Mucosa of rectum (tissue), 2 donors: ENCODE measurements at regions not wholly inside any gene's neighbourhood (a gene's known extent, or its start where the extent isn't known, plus 50 kb on each side); places are given as distances from the start of the nearest gene placed in this dataset.

Source experiments
- H3K27ac ChIP-seq, 2 donors: one replicate each; pipeline ENCODE4 v1.7.0; 2013; ENCODE audit warnings: inconsistent platforms in 2 of 2, low read depth in 2 of 2, low read length in 2 of 2
- H3K27me3 ChIP-seq, 2 donors: one replicate each; pipeline ENCODE4 v1.7.0; 2013; ENCODE audit warnings: low read length in 2 of 2; ENCODE audit not compliant: control insufficient read depth in 2 of 2, insufficient read depth in 2 of 2
- H3K36me3 ChIP-seq, 2 donors: one replicate each; pipeline ENCODE4 v1.7.0; 2013; ENCODE audit warnings: low read length in 2 of 2; ENCODE audit not compliant: control insufficient read depth in 2 of 2, insufficient read depth in 2 of 2
- H3K4me1 ChIP-seq, 2 donors: one replicate each; pipeline ENCODE4 v1.7.0; 2013; ENCODE audit warnings: low read length in 2 of 2, mild to moderate bottlenecking in 1 of 2; ENCODE audit not compliant: control insufficient read depth in 2 of 2, insufficient read depth in 2 of 2
- H3K4me3 ChIP-seq, 2 donors: one replicate each; pipeline ENCODE4 v1.7.0; 2013; ENCODE audit warnings: low read length in 2 of 2
- H3K9ac ChIP-seq, 2 donors: one replicate each; pipeline ENCODE4 v1.7.0; 2013; ENCODE audit warnings: low read length in 2 of 2, low read depth in 1 of 2, mild to moderate bottlenecking in 1 of 2
- H3K9me3 ChIP-seq, 2 donors: one replicate each; pipeline ENCODE4 v1.7.0; 2013; ENCODE audit warnings: low read length in 2 of 2; ENCODE audit not compliant: control insufficient read depth in 2 of 2
- donor health status: healthy.
- donor health status: Normal muscosa, but diverticular disease.

DNA sequence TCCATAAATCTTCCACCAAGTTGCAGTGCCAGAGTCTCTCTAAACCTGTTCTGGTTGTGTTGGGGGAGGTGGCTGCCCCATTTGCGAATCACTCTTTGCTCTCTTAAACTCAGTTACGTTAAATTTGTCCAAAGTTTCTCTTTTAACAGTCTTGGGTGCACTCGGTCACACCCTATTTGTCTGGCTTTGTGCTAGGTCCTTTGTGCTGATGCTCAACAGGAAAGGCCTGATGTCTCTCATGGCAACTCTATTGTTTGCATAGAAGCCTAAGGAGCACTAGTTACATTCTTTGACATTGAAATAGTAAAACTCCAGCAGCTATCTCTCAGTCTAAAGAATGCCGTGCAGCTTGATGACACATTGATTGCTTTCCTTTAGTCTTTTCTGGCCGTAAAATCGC is 105.1 kb downstream of the TRMT11 start:
- Histone ChIP-seq H3K27ac (no peak overlapping the region), H3K4me1 (no peaks in the 10 kb centered on the region), H3K27me3 (no peaks in the 10 kb centered on the region), H3K9me3 (no peaks in the 10 kb centered on the region), H3K36me3 (no peaks in the 10 kb centered on the region), H3K4me3 (no peak overlapping the region), H3K9ac (no peak overlapping the region)

DNA sequence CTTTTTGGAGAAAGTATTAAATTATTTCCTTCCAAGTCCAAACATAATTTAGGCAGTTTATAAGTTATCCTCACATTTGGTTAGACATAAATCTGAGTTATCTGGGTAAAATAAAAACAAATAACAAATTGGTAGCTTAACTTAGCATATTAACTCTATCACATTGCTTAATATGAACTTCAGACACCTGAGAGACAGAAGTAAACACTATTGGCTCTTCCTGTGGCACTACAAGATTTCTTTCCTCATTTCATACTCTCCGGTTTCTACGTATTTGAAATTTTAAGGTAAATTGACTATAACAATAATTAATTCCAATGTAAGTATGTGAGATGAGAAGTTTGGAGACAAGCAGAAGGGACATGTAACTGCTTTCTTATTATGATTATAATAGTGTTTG is 106.8 kb downstream of the TRMT11 start:
- no peaks in the 10 kb centered on the region for H3K36me3 ChIP-seq
- no peak overlapping the region for H3K4me3 ChIP-seq
- no peaks in the 10 kb centered on the region for H3K4me1 ChIP-seq
- no peaks in the 10 kb centered on the region for H3K27me3 ChIP-seq
- no peak overlapping the region for H3K27ac ChIP-seq
- H3K9me3 ChIP-seq = no peaks in the 10 kb centered on the region
- H3K9ac ChIP-seq = no peak overlapping the region

DNA sequence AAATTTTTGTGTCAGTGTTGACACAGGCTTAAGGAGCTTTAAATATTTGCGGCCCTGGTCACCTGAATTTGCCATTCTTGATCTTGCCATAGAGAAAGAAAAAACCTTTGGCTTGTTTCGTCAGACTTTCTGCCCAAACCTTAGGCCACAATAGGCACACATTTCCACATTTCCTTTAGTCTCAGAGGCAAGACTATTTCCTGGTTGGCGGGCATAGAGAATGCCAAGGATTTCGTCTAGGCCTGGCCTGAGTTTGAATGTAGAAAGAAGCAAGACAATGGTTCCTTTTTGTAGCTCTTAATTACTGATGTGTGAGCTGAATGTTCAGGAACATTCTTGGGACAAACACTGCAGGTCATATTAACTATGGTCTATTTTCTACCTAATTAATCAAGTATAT is 108.1 kb downstream of the TRMT11 start:
- Histone ChIP-seq H3K4me3 (no peak overlapping the region), H3K9ac (no peak overlapping the region), H3K27ac (no peak overlapping the region), H3K27me3 (no peaks in the 10 kb centered on the region), H3K9me3 (no peaks in the 10 kb centered on the region), H3K36me3 (no peaks in the 10 kb centered on the region), H3K4me1 (no peaks in the 10 kb centered on the region)

DNA sequence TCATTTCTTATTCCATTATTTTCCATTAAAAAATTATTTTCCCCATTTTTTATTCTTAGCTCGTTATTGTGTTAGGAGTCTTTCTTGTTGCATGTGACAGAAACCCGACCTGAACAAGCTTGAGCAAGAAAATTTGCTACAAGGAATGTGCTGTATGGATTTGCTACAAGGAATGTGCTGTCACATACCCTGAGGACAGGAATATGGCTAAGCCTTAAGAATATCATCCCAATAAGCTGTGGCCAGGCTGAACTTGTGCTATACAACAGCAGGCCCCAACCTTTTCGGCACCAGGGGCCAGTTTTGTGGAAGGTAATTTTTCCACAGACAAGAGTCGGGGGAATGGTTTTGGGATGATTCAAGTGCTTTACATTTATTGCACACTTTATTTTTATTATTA is 114.0 kb downstream of the TRMT11 start:
- H3K9me3 ChIP-seq = no peaks in the 10 kb centered on the region
- no peaks in the 10 kb centered on the region for H3K36me3 ChIP-seq
- no peak overlapping the region for H3K27ac ChIP-seq
- no peaks in the 10 kb centered on the region for H3K4me1 ChIP-seq
- H3K4me3 ChIP-seq = no peak overlapping the region
- H3K27me3 ChIP-seq = no peaks in the 10 kb centered on the region
- no peak overlapping the region for H3K9ac ChIP-seq

DNA sequence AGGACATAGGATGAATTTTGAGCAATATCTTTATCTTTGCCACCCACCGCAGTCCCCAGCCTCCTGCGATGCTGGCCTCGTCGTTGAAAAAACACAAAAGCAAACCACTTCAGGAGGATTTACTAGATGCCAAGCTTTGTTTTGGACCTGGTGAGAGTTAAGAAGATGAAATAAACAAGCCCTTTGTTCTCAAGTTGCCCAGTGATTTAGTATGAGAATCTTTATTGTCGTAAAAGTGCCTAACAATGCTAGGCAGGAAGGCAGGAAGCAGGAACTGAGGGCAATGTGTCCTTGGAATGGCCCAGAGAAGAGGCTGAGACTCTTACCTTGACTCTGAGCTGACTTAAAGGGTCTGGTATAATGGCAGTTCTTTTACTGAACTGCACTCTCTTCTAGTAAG is 116.0 kb downstream of the TRMT11 start:
- Histone ChIP-seq H3K9ac (no peak overlapping the region), H3K9me3 (no peaks in the 10 kb centered on the region), H3K27ac (no peak overlapping the region), H3K4me3 (no peak overlapping the region), H3K36me3 (no peaks in the 10 kb centered on the region), H3K27me3 (no peaks in the 10 kb centered on the region), H3K4me1 (no peaks in the 10 kb centered on the region)

DNA sequence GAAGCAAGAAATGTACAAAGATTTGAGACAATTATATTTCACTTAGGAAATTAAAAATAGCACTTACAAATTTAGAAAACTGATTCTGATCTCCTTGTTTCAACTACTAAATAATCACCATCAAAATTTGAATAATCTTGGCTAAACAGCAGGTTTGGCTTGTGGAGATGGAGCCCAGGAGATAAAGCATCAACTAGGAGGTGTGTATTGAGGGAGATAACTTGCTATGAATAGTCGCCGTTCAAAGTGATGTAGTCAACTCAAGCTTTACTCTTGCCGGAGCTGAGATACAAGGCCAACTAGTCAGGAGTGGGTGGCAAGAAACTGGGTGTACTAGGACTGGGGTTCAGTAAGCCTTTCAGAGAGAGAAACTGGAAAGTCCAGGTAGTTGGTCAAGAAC is 117.7 kb downstream of the TRMT11 start:
- Histone ChIP-seq H3K9me3 (no peaks in the 10 kb centered on the region), H3K9ac (no peak overlapping the region), H3K4me3 (no peak overlapping the region), H3K27ac (no peak overlapping the region), H3K4me1 (no peaks in the 10 kb centered on the region), H3K36me3 (no peaks in the 10 kb centered on the region), H3K27me3 (no peaks in the 10 kb centered on the region)

DNA sequence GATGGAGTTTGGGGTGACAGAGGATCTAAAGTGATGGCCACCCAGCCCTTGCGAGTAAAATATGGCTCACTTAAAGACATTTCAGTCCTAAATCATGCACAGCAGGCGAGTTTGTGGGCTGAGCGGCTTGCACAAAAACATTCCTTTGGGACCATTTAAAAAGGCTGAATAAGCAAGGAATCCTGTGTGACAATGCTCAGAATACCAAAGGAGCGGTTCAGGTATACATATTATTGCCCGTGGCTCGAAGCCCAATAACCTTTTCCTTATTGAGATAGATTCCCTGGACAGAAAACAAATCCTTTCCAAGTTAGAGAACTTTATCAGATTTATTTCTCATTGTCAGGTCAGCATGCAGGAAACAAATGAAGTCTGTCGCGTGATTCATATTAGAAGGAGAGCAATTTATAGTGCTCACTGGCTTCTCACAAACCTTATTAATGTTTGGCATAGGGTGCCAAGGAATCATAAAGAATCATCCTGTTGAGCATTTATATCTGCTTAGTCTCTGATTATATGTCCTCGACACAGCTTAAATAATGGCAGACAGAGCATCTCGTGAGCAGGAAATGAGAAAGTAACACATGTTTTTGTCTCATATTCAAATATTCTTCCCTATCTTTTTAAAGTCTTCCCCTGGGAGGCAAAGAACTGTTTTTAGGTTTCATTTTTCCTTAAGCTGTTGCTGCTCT is 121.3 kb downstream of the TRMT11 start:
- no peak overlapping the region for H3K4me3 ChIP-seq

DNA sequence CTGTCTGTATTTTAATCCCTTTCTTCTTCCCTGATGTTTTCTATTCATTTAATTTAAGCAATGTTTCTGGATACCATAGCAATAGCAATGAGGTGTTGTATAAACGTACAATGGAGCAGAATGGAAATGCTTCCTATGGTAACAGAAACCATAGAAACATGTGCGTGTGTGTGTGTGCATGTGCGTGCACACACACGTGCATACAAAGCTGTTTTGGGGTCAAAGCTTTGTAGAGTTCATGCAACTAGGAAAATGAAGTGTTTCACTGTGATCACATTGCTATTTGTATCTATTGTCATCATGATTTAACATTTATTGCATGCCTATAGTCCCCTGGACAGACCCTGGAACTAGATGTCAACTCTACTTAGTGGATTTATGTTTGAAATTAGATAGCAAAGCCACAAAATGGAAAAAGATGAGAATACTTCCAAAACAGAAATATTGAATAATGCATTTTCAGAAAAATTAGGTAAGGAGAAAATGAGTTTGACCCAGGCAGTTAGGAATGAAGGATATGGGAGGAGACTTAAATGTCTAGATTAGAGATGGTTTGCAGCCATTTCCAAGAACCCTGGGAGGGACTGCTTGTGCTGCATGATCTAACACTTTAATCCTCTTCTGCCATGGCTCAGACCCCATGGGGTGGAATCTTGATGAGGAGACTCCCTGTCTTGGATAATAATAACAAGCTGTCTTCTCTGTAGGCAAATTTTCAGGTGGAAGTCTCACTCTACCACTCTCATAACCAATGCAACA is 124.4 kb downstream of the TRMT11 start:
- Histone ChIP-seq H3K9ac (no peak overlapping the region), H3K36me3 (no peaks in the 10 kb centered on the region), H3K9me3 (no peaks in the 10 kb centered on the region), H3K27me3 (no peaks in the 10 kb centered on the region), H3K27ac (no peak overlapping the region), H3K4me1 (no peaks in the 10 kb centered on the region), H3K4me3 (no peak overlapping the region)

More for the DNA sequence above, 121.3 kb downstream of the TRMT11 start:
- Histone ChIP-seq H3K4me1 (no peaks in the 10 kb centered on the region), H3K9me3 (no peaks in the 10 kb centered on the region), H3K27ac (no peak overlapping the region), H3K36me3 (no peaks in the 10 kb centered on the region), H3K9ac (no peak overlapping the region), H3K27me3 (no peaks in the 10 kb centered on the region)

DNA sequence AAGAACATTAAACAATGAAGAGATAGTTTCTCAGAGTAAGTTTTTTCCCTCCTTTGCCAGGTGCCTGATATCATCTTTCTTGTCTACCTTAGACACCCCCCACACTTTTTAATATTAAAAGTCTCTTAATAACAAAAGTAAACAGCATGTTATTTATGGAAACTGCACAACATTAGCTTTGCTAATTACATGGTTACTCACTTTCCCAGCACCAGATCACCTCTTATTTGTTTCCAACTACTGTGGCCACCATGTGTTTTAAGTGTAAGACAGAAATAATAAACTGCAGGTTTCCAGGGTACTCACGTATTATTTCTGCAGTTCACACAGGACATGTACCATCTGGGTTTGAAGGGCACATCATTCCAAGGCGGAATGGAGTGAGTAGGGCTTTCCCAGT is 125.0 kb downstream of the TRMT11 start:
- no peak overlapping the region for H3K9ac ChIP-seq
- no peaks in the 10 kb centered on the region for H3K36me3 ChIP-seq
- H3K9me3 ChIP-seq = no peaks in the 10 kb centered on the region
- H3K4me3 ChIP-seq = no peak overlapping the region
- H3K4me1 ChIP-seq = no peaks in the 10 kb centered on the region
- no peaks in the 10 kb centered on the region for H3K27me3 ChIP-seq
- H3K27ac ChIP-seq = no peak overlapping the region

DNA sequence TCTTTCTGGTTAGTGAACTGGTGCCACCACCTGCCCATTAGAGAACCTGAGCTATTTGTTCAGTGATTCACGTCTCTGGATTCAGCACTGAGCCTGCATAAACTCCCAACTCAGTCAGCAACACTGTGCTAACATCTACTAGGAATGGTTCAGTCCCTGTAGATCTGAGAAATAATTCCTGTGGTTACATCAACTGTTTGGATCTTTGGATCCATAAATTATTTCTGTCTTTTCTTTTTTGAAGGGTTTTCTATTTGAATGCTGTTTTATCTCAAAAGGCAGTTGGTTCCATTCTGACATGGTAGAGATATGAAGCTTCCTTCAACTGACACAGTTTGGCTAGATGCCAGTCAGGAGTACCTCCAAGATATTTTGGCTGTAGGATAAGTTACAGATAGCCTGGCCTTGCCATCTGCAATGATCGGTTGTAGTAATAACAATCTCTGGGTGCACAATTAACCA is 125.9 kb downstream of the TRMT11 start:
- Histone ChIP-seq H3K27ac (no peak overlapping the region), H3K4me1 (no peaks in the 10 kb centered on the region), H3K27me3 (no peaks in the 10 kb centered on the region), H3K9ac (no peak overlapping the region), H3K9me3 (no peaks in the 10 kb centered on the region), H3K36me3 (no peaks in the 10 kb centered on the region), H3K4me3 (no peak overlapping the region)
